Endothelial cell of umbilical vein (primary cell): ENCODE measurements at regions not wholly inside any gene's neighbourhood (a gene's known extent, or its start where the extent isn't known, plus 50 kb on each side); places are given as distances from the start of the nearest gene placed in this dataset.

Experiments
- FOS ChIP-seq: IDR thresholded peaks from 2 replicates; pipeline ENCODE4 v1.6.1; 2011; ENCODE audit warnings: mild to moderate bottlenecking, low read length, moderate library complexity, borderline replicate concordance; ENCODE audit not compliant: insufficient read depth
- POLR2A ChIP-seq: IDR thresholded peaks from 2 replicates; pipeline ENCODE4 v1.6.1; 2012; ENCODE audit warnings: low read depth, mild to moderate bottlenecking, control low read depth, low read length
- POLR2AphosphoS5 ChIP-seq: IDR thresholded peaks from 2 replicates; pipeline ENCODE4 v1.6.1; 2012; ENCODE audit warnings: low read depth, mild to moderate bottlenecking, control low read depth, low read length, moderate library complexity; ENCODE audit not compliant: insufficient read depth
- TF ChIP-seq, protein P1 (sequence below), 2 donors: IDR thresholded peaks; 1 replicate in 1 of 2; 2 replicates in 1 of 2; pipeline ENCODE4 v1.5.1; 2011; ENCODE audit warnings: low read length in 2 of 2, mild to moderate bottlenecking in 2 of 2, moderate library complexity in 2 of 2, control low read depth in 1 of 2, inconsistent platforms in 1 of 2, low read depth in 1 of 2; ENCODE audit not compliant: insufficient read depth in 1 of 2; ENCODE audit errors: extremely low read depth in 1 of 2

DNA sequence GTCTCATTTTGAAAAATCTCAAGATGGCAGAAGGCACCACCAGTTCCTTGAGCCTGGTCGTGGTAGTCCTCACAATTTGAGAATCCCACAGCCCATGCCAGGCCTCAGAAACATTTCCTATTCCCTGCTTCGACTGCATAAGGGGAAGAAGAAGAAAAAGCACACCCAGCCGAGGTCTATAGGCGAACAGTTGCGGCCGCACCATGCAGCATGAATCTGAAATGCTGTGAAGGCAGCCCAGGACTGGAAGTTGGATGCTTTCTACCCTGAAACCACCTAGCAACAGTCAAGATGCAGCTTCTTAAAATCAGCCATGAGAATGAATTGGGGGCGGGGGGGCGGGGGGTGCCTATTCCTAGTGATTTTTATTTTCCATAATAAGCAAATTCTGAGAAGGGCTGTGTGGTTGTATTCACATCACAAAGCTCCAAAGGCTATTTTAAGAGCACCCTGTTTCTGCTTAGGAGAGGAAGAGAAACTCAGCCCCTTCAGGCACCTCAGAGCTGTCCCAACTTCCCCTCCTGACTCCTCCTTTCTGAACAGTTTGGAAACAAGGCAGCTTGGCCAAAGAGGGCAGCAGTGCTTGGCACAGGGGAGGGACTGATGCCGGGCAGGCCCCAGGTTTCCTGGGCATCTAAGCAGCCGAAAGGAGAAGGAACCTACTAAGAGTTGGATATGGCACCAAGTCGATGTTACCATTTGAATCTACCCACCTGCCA lies 172.5 kb upstream of the FOXN3 start:
- TF ChIP-seq, protein P1, sequence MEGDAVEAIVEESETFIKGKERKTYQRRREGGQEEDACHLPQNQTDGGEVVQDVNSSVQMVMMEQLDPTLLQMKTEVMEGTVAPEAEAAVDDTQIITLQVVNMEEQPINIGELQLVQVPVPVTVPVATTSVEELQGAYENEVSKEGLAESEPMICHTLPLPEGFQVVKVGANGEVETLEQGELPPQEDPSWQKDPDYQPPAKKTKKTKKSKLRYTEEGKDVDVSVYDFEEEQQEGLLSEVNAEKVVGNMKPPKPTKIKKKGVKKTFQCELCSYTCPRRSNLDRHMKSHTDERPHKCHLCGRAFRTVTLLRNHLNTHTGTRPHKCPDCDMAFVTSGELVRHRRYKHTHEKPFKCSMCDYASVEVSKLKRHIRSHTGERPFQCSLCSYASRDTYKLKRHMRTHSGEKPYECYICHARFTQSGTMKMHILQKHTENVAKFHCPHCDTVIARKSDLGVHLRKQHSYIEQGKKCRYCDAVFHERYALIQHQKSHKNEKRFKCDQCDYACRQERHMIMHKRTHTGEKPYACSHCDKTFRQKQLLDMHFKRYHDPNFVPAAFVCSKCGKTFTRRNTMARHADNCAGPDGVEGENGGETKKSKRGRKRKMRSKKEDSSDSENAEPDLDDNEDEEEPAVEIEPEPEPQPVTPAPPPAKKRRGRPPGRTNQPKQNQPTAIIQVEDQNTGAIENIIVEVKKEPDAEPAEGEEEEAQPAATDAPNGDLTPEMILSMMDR (IDR thresholded peaks at IDR 0.05; ENCODE audit: extremely low read depth in 1 of 2, insufficient read depth in 1 of 2, low read depth in 1 of 2, low read length in 2 of 2), result no peak
- TF ChIP-seq FOS (no peak), POLR2A (no peak), POLR2AphosphoS5 (no peak)
